HG03175 (cell line): ENCODE measurements at regions not wholly inside any gene's neighbourhood (a gene's known extent, or its start where the extent isn't known, plus 50 kb on each side); places are given as distances from the start of the nearest gene placed in this dataset.

Experiments used
- ATAC-seq: cut with Tn5 transposase; IDR thresholded peaks from one replicate; pipeline ENCODE4 v1.9.1; 2021; ENCODE audit warnings: mild to moderate bottlenecking, moderate library complexity; ENCODE audit not compliant: unreplicated experiment

DNA sequence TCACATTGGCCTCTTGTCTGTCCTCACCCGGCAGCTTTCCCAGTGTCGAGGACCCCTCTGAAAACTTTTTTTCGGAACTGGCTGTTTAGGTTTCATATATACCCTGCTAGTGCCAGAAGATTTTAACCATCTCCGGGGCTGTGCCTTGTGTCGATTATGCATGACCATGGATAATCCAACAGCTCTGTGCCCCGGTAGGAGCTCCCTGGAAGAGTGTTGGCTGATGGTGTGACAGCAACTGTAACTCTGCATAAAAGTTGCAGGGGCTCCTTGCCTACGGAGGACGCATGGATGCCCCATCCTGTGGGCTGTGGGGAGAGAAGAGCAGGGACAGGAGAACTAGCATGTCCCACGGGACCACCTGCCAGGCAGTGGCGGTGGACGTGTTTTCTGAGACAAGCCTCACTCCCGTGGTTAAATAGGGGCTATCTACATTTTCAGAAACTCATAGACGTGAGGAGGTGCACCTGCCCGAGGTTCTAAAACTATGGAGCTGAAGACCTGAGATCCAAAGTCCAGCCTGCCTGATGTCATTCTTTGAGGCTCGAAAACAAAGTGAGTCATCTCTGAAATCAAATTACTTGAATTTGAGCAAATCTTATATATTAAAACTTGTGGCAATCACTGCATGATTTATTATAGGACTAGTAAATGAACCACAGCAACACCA lies 437.2 kb upstream of the HS6ST1 start:
- no peak for ATAC-seq

DNA sequence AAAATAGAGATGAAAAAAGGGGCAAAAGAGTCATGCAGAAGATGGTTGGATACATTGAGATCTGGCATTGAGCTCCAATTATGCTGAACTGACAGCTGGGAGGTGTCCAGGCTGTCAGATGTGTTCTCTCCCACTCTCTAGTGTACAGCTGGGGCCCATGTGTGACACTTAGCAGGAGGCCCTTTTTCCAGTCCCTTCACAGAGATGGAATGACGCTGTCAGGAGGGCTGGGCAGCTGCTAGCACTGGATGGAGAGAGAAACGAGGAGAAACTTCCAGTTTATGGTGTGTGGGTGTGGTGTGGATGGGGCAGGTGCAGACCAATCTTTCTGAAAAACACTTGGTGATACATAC lies 437.7 kb upstream of the HS6ST1 start:
- no peak for ATAC-seq

DNA sequence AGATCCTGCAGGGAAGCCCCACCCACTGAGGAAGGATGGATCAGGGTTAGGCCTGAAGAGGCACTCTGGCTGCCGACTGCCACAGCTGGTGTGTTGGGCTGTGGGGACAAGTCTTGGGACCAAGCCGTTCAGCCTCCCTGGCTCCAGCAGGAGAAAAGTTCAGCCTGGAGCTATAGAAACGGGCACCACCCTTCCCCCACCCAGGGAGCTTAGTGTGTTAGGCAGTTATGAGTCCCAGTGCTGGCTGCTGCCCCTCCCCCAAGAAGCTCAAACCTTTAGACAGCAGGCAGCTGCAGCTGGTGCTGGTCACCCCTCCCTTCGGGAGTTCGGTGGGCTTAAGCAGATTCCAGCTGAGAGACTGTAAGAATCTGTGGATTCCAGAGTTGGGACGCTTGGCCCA lies 447.1 kb upstream of the HS6ST1 start:
- no peak for ATAC-seq

DNA sequence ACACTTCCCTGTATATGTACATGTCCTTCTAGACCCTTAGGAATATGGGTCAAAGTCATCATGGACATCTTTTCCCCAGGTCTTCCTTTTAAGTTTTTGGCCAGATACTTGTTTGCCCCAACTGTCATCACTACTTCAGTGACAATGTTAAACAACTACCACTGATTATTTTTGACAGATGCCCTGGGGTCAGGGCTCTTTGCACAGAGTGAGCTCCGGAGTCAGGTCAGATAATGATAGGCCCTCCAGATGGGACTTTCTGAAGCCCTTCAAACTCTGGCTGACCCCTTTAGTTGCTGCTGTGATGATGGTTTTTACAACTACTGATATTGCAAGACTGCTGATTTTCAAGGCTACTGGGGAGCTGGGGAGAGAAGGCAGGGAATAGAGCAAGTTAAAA lies 449.4 kb upstream of the HS6ST1 start:
- ATAC-seq, result no peak

GRCh38 chr2:128769457-128770142 lies 450.9 kb upstream of the HS6ST1 start:
- no peak for ATAC-seq

GRCh38 chr2:128770143-128771085 lies 451.7 kb upstream of the HS6ST1 start:
- ATAC-seq, result no peak

DNA sequence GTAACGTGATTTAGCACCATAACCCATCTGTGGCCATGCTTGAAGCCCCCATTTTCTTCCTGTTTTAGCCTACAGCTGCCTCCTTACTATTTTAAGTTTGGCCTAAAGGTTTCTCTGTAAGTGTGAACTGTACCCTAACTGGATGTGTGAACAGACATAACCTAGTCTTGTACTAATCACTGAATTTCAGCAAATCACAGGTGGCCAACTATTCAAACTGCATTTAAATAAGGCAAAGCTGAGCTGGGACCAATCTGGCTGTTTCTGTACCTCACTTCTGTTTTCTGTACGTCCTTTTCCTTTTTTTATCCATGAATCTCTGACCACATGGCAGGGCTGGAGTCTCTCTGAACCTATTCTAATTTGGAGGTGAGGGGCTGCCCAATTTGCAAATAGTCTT lies 452.7 kb upstream of the HS6ST1 start:
- ATAC-seq, result no peak

DNA sequence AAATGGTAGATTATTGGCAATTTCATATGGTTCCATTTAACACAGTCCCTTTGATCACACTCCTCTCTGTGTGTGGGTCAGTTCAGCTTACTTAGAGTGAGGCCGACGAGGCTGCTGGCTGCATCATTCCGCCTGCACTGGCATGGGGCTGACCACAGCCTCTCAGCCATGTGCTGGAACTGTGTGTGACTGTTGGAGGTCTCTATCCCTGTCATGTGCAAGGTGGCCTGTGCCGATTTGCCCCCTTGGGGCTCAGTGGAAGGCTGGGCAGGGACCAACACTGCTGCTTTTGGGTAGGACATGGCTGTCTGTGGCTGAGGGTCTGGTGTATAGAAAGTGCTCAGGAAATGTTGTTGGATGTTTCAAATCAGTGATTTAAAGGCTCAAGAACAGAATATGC lies 454.0 kb upstream of the HS6ST1 start:
- no peak for ATAC-seq

DNA sequence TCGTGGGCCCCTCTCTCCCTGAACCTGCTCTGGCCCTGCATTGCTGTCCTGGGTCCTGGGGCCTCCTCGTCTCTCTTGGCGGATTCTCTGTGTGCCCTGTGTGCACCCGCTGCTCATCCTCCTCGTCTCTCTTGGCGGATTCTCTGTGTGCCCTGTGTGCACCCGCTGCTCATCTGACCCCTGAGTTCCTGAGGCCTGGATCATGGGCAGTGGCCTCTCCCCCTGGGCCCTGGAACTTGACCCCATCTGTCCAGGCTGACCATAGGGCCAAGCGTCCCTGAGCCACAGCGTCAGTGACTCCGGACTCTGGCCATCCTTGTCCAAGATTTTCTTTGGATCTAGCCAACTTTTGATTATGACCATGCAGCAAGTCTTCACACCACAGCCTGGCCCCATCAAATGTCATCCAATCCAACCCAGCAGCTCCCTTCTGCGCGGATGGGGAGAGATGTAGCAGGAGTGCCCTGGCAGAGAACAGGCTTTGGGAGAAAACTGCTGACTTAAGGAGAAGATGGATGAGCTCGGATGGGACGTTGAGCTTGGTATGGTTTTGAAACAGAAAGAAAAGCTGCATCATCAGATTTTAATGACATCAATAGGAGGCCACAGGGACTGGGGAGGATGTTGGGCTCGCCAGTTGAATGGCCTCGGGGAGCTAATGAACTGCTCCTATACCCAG lies 455.1 kb upstream of the HS6ST1 start:
- ATAC-seq, result no peak

DNA sequence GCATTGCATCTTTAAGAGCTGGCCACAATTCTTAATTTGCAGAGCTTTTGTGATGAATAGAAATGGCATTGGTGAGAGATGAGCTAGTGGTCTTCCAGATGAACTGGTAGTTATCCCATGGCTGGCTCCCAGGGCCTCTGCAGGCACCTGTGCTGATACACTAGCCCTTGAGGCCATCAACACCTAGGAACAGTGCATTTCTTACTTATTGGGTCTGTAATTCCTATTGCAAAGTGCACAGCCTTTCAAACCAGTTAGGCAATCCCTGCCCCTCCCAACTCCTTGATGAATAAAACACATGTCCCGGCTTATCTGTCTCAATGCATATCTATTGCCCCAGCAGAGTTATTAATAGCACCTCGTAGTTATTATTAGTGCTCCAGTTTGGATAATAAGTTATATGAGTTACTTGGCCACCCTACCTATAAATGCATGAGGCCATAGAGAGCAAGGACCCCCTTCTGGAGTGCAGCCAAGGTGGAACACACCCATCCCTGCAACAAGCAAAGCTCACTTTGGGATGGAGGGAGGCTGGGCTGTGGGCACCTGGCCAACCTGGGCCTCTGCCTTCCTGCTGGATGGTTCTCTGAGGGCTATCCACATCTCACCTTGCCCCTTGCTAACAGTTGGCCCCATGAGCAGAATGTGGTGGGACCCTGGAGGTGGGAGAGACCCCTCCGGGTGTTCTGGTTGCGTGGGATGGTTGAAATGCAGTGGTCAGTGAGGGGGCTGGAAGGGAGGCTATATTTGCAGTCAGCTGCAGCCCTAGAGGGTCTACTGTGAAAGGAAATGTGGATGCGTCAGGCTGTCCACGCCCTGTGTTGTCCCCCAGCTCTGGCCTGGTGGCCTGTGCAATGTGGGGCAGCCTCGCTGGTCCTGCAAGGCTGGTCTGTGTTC lies 455.9 kb upstream of the HS6ST1 start:
- ATAC-seq, result no peak

DNA sequence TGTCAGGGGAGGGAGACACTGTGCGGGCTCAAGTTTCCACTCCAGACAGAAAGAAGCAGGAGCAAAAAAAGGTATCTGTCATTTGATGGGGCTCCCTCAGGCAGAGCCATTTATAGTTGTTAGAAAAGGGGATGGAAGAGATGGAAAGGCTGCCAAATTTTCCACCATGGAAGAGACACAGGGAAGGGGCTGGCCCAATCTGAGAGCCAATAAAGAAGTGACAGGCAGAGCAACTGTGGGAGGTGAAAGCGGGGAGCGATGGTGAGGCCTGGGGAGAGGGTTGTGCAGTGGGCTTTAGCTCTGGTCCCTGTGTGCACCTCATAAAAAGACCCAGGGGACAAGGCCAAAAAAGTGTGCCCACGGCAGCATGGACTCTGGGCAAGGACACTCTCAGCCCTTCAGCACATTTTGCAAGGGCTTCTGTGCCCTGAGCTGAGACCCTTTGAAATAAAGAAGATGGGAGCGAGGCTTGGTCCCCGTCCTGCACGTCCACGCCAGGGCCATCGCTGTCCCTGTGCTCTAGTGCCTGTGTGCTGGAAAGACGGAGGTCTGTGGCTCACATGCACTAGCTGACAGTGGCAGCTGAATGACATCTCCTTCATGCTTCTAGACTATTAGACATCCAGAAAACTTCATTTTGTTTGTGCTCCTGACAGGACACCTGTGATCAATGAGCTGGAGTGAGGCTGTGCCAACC lies 456.7 kb upstream of the HS6ST1 start:
- ATAC-seq, result no peak

DNA sequence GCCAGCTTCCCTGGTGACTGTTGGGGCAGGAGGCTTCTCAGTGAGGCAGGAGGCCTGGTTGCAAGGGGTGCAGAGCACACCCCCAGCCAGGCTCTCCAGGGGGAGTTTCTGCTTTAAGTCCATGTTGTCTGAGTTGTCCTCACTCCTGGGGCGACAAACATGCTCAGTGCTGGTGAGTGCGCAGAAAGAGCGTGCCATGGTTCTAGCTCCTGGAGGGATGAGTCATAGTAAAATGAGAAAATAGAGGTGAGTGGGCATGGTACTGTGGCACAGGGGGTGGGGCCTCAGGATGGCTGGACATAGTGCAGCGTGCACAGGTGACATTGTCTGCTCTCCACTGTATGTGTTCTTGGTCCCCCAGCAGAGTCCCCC lies 457.2 kb upstream of the HS6ST1 start:
- no peak for ATAC-seq

DNA sequence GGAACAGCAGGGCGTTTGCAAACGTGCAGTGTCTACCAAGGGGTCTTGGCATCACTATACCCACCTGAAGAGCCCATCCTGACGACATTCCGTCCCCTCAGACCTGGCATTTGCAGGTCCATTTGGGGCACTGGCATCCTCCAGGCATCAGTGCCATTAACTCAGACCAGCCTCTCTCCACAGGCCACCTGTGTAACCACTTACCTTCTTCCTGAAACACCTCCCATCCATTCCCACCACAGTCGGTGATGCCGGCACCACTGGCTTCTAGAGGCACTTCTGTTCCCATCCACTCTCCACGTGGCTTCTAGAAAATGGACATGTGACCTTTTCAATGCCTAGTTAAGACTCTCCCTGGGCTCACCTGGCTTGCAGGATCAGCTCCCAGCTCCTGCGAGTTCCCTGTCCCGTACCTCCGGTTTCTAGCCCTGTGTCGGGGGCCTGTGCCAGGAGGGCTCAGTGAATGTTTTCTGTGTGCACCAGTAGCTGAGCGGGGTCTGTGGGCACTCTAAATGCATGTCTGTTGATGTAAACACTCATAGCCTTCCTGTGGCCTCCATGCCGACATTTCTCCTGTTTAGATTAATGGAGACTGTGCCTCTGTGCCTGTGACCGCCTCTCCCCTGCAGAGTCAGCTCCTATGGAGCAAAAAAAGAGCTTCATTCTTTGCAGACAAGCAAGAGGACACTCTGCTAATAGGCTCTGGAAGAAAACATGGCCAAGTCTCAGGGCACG lies 458.0 kb upstream of the HS6ST1 start:
- ATAC-seq, result no peak

- no peak for ATAC-seq
Observed at GRCh38 chr2:128777196-128778035, 458.7 kb upstream of the HS6ST1 start.

DNA sequence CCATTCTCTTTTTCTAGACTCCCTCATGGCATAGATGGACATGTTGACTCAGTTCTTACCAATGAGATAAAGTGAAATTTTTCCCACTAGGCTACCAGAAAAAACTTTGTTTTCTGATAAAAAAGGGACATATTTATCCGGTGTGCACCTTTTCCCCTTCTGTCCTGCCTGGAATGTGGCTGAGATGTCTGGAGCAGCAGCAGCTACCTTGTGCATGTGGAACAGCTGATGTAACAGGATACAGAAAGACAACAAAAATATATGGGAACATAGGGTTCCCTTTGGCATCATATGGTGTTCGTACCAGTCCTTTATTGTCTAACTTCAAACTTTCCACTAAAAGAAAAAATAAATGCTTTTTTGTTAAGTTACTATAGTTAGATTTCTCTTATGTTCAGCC lies 460.2 kb upstream of the HS6ST1 start:
- ATAC-seq, result no peak

- ATAC-seq, result no peak
Observed at GRCh38 chr2:128779301-128780095, 460.8 kb upstream of the HS6ST1 start.

DNA sequence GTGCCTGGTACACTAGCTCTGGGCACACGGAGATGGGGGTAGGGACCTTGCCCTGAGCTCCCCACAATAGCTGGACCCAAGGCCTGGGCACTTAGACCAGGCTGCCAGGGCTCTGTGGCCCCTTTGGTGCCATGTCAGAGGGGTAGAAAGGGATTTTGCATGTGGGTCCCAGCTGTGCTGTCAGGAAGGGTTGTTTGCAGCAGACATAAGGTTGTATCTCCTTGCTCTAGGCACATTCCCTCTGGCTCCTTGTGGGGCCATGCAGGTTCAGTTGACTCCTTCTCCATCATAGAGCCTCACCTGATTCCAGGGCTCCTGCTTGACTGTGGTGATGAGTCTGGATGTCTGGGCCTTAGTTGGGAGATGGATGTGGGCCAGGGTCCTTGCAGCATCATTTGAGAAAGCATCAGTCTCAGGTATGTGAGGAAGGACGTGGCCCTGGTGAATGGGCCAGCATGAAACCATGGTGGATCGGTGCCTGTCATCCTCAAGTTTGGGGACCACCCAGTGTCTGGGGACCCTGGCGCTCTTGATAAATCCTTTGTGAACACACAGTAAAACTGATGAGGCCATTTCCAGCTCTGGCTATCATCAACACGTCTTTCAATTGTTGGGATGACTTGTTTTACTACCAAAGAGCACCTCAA lies 461.9 kb upstream of the HS6ST1 start:
- no peak for ATAC-seq
